ENCODE measurements at regions not wholly inside any gene's neighbourhood (a gene's known extent, or its start where the extent isn't known, plus 50 kb on each side); places are given as distances from the start of the nearest gene placed in this dataset.

- Histone ChIP-seq H3K4me1 (no peaks in the 10 kb centered on the region), H3K27ac (no peak overlapping the region), H3K9me3 (no peaks in the 10 kb centered on the region), H3K36me3 (no peaks in the 10 kb centered on the region), H3K27me3 (no peaks in the 10 kb centered on the region), H3K4me3 (no peak overlapping the region)
- no peak for DNase-seq (ENCODE audit: low spot score in 2 of 2)
- intact Hi-C loops (cut with DNase I): no loop called here
- no peak for TF ChIP-seq CTCF (IDR thresholded peaks at IDR 0.05)
Measured at GRCh38 chr4:18578307-18578706, 556.8 kb upstream of the LCORL start.

GRCh38 chr4:18572481-18572880 is 550.9 kb upstream of the LCORL start:
- Histone ChIP-seq H3K27ac (no peak overlapping the region), H3K4me3 (no peak overlapping the region), H3K27me3 (no peaks in the 10 kb centered on the region), H3K36me3 (no peaks in the 10 kb centered on the region), H3K9me3 (no peaks in the 10 kb centered on the region), H3K4me1 (no peaks in the 10 kb centered on the region)
- no peak for DNase-seq (ENCODE audit: low spot score in 2 of 2)
- intact Hi-C loops (cut with DNase I): no loop called here
- no peak for TF ChIP-seq CTCF (IDR thresholded peaks at IDR 0.05)

DNA sequence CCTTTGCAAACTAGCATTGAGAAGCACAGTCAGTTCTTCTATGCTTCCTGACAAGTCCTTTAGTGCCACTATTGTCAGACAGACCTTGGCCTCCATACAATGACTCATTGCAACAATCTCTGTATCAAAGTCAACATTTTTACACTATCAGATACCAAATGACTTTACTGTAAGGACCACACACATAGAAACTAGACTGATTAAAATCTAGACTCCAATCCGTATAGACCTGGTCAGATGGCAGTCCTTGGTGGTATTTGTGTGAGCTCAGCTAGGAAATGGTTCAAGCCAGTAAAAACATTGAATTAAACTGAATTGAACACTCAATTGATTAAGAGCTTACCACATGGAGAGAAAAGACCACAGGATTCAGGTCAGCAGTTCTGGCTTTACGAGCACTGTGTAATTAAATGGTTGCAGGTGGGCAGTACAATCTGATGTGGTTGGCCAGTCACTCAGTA is 549.8 kb upstream of the LCORL start:
- DNase-seq (ENCODE audit: low spot score in 2 of 2): no peak
- no peaks in the 10 kb centered on the region for H3K27me3 ChIP-seq
- no peak overlapping the region for H3K27ac ChIP-seq
- no peaks in the 10 kb centered on the region for H3K4me1 ChIP-seq
- intact Hi-C loops (cut with DNase I): no loop called here
- H3K4me3 ChIP-seq: no peak overlapping the region
- H3K36me3 ChIP-seq: no peaks in the 10 kb centered on the region
- H3K9me3 ChIP-seq: no peaks in the 10 kb centered on the region
- TF ChIP-seq CTCF (IDR thresholded peaks at IDR 0.05): no peak

DNA sequence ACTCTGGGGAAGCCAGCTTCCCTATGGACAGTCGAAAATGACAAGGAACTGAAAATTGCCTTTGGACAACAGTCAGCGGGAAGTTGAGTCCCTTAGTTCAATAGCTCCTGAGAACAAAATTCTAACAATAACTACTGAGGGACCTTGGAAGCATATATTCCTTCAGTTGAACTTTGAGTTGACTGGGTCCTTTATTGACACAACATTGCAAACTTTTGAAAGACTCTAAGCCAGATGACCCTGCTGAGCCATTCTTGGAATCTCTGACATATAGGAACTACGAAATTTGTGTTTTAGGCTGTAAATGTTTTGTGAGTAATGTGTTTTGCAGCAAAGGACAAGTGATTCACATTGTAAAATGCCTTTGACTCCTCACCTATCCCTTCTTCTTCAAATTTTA is 548.8 kb upstream of the LCORL start:
- Histone ChIP-seq H3K4me1 (no peaks in the 10 kb centered on the region), H3K27me3 (no peaks in the 10 kb centered on the region), H3K36me3 (no peaks in the 10 kb centered on the region), H3K4me3 (no peak overlapping the region), H3K27ac (no peak overlapping the region), H3K9me3 (no peaks in the 10 kb centered on the region)
- no peak for TF ChIP-seq CTCF (IDR thresholded peaks at IDR 0.05)
- intact Hi-C loops (cut with DNase I): no loop called here
- DNase-seq (ENCODE audit: low spot score in 2 of 2): no peak

- Histone ChIP-seq H3K4me3 (no peak overlapping the region), H3K27me3 (no peaks in the 10 kb centered on the region), H3K9me3 (no peaks in the 10 kb centered on the region), H3K36me3 (no peaks in the 10 kb centered on the region), H3K27ac (no peak overlapping the region), H3K4me1 (no peaks in the 10 kb centered on the region)
- no peak for TF ChIP-seq CTCF (IDR thresholded peaks at IDR 0.05)
- intact Hi-C loops (cut with DNase I): no loop called here
- DNase-seq (ENCODE audit: low spot score in 2 of 2): no peak
Measured at GRCh38 chr4:18568600-18568999, 547.0 kb upstream of the LCORL start.

Data from ascending aorta (tissue), 2 donors.